ENCODE measurements at regions not wholly inside any gene's neighbourhood (a gene's known extent, or its start where the extent isn't known, plus 50 kb on each side); places are given as distances from the start of the nearest gene placed in this dataset.

GRCh38 chr2:120522151-120522751, 176.3 kb downstream of the INHBB start:
- H3K27ac Mint-ChIP-seq: no peak overlapping the region
- H3K4me3 Mint-ChIP-seq: no peak overlapping the region
- no peaks in the 10 kb centered on the region for H3K4me1 Mint-ChIP-seq
- peaks cover 18% of the 10 kb centered on the region for H3K27me3 Mint-ChIP-seq
- H3K9me3 Mint-ChIP-seq: no peaks in the 10 kb centered on the region
- H3K36me3 Mint-ChIP-seq: peaks cover 2% of the 10 kb centered on the region

- Mint-ChIP-seq H3K36me3 (peaks cover 2% of the 10 kb centered on the region), H3K4me1 (no peaks in the 10 kb centered on the region), H3K27ac (no peak overlapping the region), H3K27me3 (peaks cover 17% of the 10 kb centered on the region), H3K9me3 (no peaks in the 10 kb centered on the region), H3K4me3 (no peak overlapping the region)
Observed at GRCh38 chr2:120523766-120524165, 177.8 kb downstream of the INHBB start.

GRCh38 chr2:120524174-120524573, 178.2 kb downstream of the INHBB start:
- no peak overlapping the region for H3K4me3 Mint-ChIP-seq
- H3K27ac Mint-ChIP-seq: no peak overlapping the region
- H3K27me3 Mint-ChIP-seq: peaks cover 17% of the 10 kb centered on the region
- no peaks in the 10 kb centered on the region for H3K4me1 Mint-ChIP-seq
- H3K9me3 Mint-ChIP-seq: no peaks in the 10 kb centered on the region
- peaks cover 2% of the 10 kb centered on the region for H3K36me3 Mint-ChIP-seq

- Mint-ChIP-seq H3K4me1 (no peaks in the 10 kb centered on the region), H3K9me3 (peaks cover 0 to 7% (median 2%) of the 10 kb centered on the region in 3 donors), H3K36me3 (peaks cover 2% of the 10 kb centered on the region), H3K4me3 (no peak overlapping the region), H3K27ac (no peak overlapping the region), H3K27me3 (peaks cover 14% of the 10 kb centered on the region)
Observed at GRCh38 chr2:120525056-120526046, 179.4 kb downstream of the INHBB start.

- no peak overlapping the region for H3K27ac Mint-ChIP-seq
- peaks cover 2% of the 10 kb centered on the region for H3K36me3 Mint-ChIP-seq
- no peak overlapping the region for H3K4me3 Mint-ChIP-seq
- peaks cover 14% of the 10 kb centered on the region for H3K27me3 Mint-ChIP-seq
- H3K4me1 Mint-ChIP-seq: no peaks in the 10 kb centered on the region
- peaks cover 0 to 13% (median 2%) of the 10 kb centered on the region in 3 donors for H3K9me3 Mint-ChIP-seq
Observed at GRCh38 chr2:120526047-120526562, 180.2 kb downstream of the INHBB start.

- H3K27me3 Mint-ChIP-seq: peaks cover 8% of the 10 kb centered on the region
- no peak overlapping the region for H3K4me3 Mint-ChIP-seq
- peaks cover 0 to 19% (median 2%) of the 10 kb centered on the region in 3 donors for H3K9me3 Mint-ChIP-seq
- H3K36me3 Mint-ChIP-seq: no peaks in the 10 kb centered on the region
- H3K4me1 Mint-ChIP-seq: no peaks in the 10 kb centered on the region
- no peak overlapping the region for H3K27ac Mint-ChIP-seq
Observed at GRCh38 chr2:120526997-120527945, 181.3 kb downstream of the INHBB start.

- Mint-ChIP-seq H3K27me3 (peaks cover 3% of the 10 kb centered on the region), H3K27ac (no peak overlapping the region), H3K36me3 (no peaks in the 10 kb centered on the region), H3K4me1 (no peaks in the 10 kb centered on the region), H3K4me3 (no peak overlapping the region), H3K9me3 (peaks cover 0 to 19% (median 2%) of the 10 kb centered on the region in 3 donors)
Observed at GRCh38 chr2:120528051-120528692, 182.2 kb downstream of the INHBB start.

GRCh38 chr2:120528693-120529076, 182.7 kb downstream of the INHBB start:
- Mint-ChIP-seq H3K9me3 (peaks cover 0 to 19% (median 2%) of the 10 kb centered on the region in 3 donors), H3K27ac (no peak overlapping the region), H3K27me3 (peaks cover 3% of the 10 kb centered on the region), H3K4me3 (no peak overlapping the region), H3K36me3 (no peaks in the 10 kb centered on the region), H3K4me1 (no peaks in the 10 kb centered on the region)

- H3K27ac Mint-ChIP-seq: no peak overlapping the region
- H3K27me3 Mint-ChIP-seq: peaks cover 3% of the 10 kb centered on the region
- no peaks in the 10 kb centered on the region for H3K36me3 Mint-ChIP-seq
- peaks cover 0 to 19% (median 2%) of the 10 kb centered on the region in 3 donors for H3K9me3 Mint-ChIP-seq
- H3K4me1 Mint-ChIP-seq: no peaks in the 10 kb centered on the region
- no peak overlapping the region for H3K4me3 Mint-ChIP-seq
Observed at GRCh38 chr2:120530781-120531180, 184.8 kb downstream of the INHBB start.

GRCh38 chr2:120531365-120531764, 185.4 kb downstream of the INHBB start:
- H3K27ac Mint-ChIP-seq: no peak overlapping the region
- no peaks in the 10 kb centered on the region for H3K4me1 Mint-ChIP-seq
- H3K27me3 Mint-ChIP-seq: peaks cover 3% of the 10 kb centered on the region
- no peak overlapping the region for H3K4me3 Mint-ChIP-seq
- H3K36me3 Mint-ChIP-seq: no peaks in the 10 kb centered on the region
- H3K9me3 Mint-ChIP-seq: peaks cover 0 to 19% (median 2%) of the 10 kb centered on the region in 3 donors

- H3K27ac Mint-ChIP-seq: no peak overlapping the region
- H3K27me3 Mint-ChIP-seq: peaks cover 3% of the 10 kb centered on the region
- no peaks in the 10 kb centered on the region for H3K36me3 Mint-ChIP-seq
- no peak overlapping the region for H3K4me3 Mint-ChIP-seq
- H3K9me3 Mint-ChIP-seq: peaks cover 0 to 19% (median 2%) of the 10 kb centered on the region in 3 donors
- H3K4me1 Mint-ChIP-seq: peaks cover 0 to 2% (median 0%) of the 10 kb centered on the region in 3 donors
Observed at GRCh38 chr2:120531863-120532600, 186.1 kb downstream of the INHBB start.

GRCh38 chr2:120533625-120534024, 187.7 kb downstream of the INHBB start:
- no peaks in the 10 kb centered on the region for H3K27me3 Mint-ChIP-seq
- H3K4me1 Mint-ChIP-seq: peaks cover 0 to 2% (median 0%) of the 10 kb centered on the region in 3 donors

GRCh38 chr2:120534457-120534856, 188.5 kb downstream of the INHBB start:
- no peaks in the 10 kb centered on the region for H3K36me3 Mint-ChIP-seq
- no peak overlapping the region for H3K27ac Mint-ChIP-seq
- peaks cover 0 to 2% (median 0%) of the 10 kb centered on the region in 3 donors for H3K4me1 Mint-ChIP-seq
- H3K4me3 Mint-ChIP-seq: no peak overlapping the region
- peaks cover 0 to 19% (median 1%) of the 10 kb centered on the region in 3 donors for H3K9me3 Mint-ChIP-seq
- H3K27me3 Mint-ChIP-seq: no peaks in the 10 kb centered on the region

More at GRCh38 chr2:120533625-120534024, 187.7 kb downstream of the INHBB start:
- peaks cover 0 to 19% (median 2%) of the 10 kb centered on the region in 3 donors for H3K9me3 Mint-ChIP-seq
- H3K36me3 Mint-ChIP-seq: no peaks in the 10 kb centered on the region
- H3K4me3 Mint-ChIP-seq: no peak overlapping the region
- H3K27ac Mint-ChIP-seq: no peak overlapping the region

All from IgD-negative memory B cell (primary cell).